ENCODE measurements at regions not wholly inside any gene's neighbourhood (a gene's known extent, or its start where the extent isn't known, plus 50 kb on each side); places are given as distances from the start of the nearest gene placed in this dataset.
"Not testable (repeated sequence)": the region's sequence is repeated elsewhere in the genome, so short reads cannot be mapped to it uniquely, and the experiment has no call there.

DNA sequence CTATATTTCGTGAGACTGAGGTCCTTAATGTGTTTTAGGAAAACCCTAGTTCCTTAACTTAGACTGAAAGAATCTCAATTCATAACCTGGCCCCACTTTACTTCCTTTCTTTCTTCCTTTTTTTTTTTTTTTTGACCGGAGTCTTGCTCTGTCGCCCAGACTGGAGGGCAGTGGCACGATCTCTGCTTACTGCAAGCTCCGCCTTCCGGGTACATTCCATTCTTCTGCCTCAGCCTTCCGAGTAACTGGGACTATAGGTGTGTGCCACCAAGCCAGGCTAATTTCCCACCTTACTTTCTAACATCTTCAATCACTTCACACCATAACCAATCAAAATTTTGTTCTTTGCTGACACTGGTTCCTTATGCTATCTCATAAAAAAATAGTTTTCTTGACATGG, 2097.0 kb downstream of the PCDH9 start:
- no peak overlapping the region for H3K27ac ChIP-seq
- ChIA-PET CTCF (no interaction called here), POLR2A (ENCODE audit: low non-redundant PET) (no interaction called here)
- no peak for DNase-seq (ENCODE audit: low spot score)
- TF ChIP-seq, protein P1, sequence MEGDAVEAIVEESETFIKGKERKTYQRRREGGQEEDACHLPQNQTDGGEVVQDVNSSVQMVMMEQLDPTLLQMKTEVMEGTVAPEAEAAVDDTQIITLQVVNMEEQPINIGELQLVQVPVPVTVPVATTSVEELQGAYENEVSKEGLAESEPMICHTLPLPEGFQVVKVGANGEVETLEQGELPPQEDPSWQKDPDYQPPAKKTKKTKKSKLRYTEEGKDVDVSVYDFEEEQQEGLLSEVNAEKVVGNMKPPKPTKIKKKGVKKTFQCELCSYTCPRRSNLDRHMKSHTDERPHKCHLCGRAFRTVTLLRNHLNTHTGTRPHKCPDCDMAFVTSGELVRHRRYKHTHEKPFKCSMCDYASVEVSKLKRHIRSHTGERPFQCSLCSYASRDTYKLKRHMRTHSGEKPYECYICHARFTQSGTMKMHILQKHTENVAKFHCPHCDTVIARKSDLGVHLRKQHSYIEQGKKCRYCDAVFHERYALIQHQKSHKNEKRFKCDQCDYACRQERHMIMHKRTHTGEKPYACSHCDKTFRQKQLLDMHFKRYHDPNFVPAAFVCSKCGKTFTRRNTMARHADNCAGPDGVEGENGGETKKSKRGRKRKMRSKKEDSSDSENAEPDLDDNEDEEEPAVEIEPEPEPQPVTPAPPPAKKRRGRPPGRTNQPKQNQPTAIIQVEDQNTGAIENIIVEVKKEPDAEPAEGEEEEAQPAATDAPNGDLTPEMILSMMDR (conservative IDR thresholded peaks at IDR 0.05; ENCODE audit: low read depth): no peak

- ChIA-PET POLR2A (ENCODE audit: low non-redundant PET) (no interaction called here), CTCF (interaction anchor here (0.7 kb wide), 1 partner anchor 310 kb away, joined by 3 read pairs; no protein-coding TSS in a partner anchor)
- TF ChIP-seq, protein P1 (conservative IDR thresholded peaks at IDR 0.05; ENCODE audit: low read depth): no peak
- no peak overlapping the region for H3K27ac ChIP-seq
- no peak for DNase-seq (ENCODE audit: low spot score)
These were observed 2104.9 kb downstream of the PCDH9 start for GRCh38 chr13:65125236-65125635.

DNA sequence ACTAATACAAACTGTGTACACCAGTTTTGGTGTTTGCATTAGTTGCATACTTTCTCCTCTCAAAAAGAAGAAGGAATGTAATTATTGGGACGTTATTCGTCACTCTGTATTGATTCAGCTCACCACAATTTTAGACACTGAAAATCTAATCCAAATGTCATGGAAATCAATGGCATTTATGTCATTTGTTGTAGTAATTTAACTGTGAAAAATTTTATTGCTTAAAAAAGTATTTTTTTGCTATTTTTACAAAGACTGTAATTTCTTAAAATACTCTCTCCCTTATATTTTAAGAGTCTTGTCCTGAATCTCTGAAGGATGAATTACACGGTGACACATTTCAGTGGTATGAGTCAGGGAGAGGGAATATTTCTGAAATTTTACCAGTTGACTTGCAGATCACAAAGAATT, 2117.6 kb downstream of the PCDH9 start:
- CTCF ChIA-PET: no interaction called here
- TF ChIP-seq, protein P1 (conservative IDR thresholded peaks at IDR 0.05; ENCODE audit: low read depth): no peak
- H3K27ac ChIP-seq: no peak overlapping the region
- no peak for DNase-seq (ENCODE audit: low spot score)
- POLR2A ChIA-PET (ENCODE audit: low non-redundant PET): no interaction called here

DNA sequence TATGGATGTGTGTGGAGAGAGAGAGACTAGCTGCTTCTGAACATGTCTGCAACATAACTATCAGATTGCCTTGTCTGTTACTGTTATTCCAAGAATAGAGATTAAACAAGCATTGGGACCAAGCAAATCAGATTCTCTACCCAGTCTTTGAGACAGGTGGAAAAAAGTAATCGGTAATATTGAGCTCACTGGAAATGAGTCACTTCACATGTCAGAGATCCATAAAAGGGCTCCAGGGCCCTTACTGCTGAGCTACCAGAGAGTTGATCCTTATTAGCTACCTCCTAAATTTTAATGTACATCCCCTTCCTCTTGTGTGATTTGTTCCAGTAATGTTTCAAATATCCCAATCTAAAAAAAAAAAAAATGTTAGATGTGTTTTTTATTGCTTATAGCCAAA, 2118.0 kb downstream of the PCDH9 start:
- DNase-seq (ENCODE audit: low spot score): no peak
- TF ChIP-seq, protein P1 (conservative IDR thresholded peaks at IDR 0.05; ENCODE audit: low read depth): no peak
- ChIA-PET CTCF (no interaction called here), POLR2A (ENCODE audit: low non-redundant PET) (no interaction called here)
- H3K27ac ChIP-seq: no peak overlapping the region

DNA sequence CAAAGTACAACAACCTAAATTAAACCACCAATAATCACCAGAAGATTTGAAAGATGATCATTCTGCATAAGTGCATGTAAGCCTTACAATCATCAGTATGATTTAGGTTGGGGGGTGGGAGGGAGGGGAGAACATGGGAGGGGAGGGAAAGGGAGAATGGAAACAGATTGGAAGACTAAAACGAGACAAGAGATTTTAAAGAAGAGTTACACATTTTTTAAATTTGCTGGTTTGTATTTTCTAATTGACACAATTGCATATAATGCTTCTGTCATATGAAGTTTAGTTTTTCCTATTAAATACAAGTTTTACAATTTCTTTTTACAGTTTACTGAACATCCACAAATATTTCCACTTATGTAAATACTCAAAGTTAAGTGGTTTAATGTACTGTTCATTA, 2118.9 kb downstream of the PCDH9 start:
- ChIA-PET POLR2A (ENCODE audit: low non-redundant PET) (no interaction called here), CTCF (no interaction called here)
- TF ChIP-seq, protein P1 (conservative IDR thresholded peaks at IDR 0.05; ENCODE audit: low read depth): no peak
- no peak overlapping the region for H3K27ac ChIP-seq
- no peak for DNase-seq (ENCODE audit: low spot score)

- POLR2A ChIA-PET (ENCODE audit: low non-redundant PET); H3K27ac ChIP-seq; CTCF ChIA-PET; DNase-seq (ENCODE audit: low spot score): not testable (repeated sequence)
These were observed 2125.7 kb downstream of the PCDH9 start for GRCh38 chr13:65104436-65104835.

DNA sequence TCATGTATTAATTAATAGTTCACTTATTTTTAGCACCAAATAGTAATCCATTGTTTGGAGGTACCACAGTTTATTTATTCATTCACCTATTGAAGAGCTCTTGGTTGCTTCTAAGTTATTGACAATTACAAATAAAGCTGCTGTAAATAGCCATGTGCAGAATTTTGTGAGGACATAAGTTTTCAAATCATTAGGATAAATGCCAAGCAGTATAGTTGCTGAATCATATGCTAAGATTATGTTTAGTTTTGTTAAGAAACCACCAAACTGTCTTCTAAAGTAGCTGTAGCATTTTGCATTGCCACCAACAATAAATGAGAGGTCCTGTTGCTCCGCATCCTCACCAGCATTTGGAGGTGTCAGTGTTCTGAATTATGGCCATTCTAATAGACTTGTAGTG, 2126.8 kb downstream of the PCDH9 start:
- no peak for DNase-seq (ENCODE audit: low spot score)
- ChIA-PET CTCF (interaction anchor here (0.6 kb wide), 1 partner anchor 1447 kb away, joined by 3 read pairs; no protein-coding TSS in a partner anchor), POLR2A (ENCODE audit: low non-redundant PET) (no interaction called here)
- H3K27ac ChIP-seq: no peak overlapping the region
- TF ChIP-seq, protein P1 (conservative IDR thresholded peaks at IDR 0.05; ENCODE audit: low read depth): no peak
